Iris pigment epithelial cell (primary cell): ENCODE measurements at regions not wholly inside any gene's neighbourhood (a gene's known extent, or its start where the extent isn't known, plus 50 kb on each side); places are given as distances from the start of the nearest gene placed in this dataset.

Experiments used
- DNase-seq: peaks from one replicate; pipeline ENCODE4 v3.0.0-alpha.2; 2011; ENCODE audit warnings: low read depth

DNA sequence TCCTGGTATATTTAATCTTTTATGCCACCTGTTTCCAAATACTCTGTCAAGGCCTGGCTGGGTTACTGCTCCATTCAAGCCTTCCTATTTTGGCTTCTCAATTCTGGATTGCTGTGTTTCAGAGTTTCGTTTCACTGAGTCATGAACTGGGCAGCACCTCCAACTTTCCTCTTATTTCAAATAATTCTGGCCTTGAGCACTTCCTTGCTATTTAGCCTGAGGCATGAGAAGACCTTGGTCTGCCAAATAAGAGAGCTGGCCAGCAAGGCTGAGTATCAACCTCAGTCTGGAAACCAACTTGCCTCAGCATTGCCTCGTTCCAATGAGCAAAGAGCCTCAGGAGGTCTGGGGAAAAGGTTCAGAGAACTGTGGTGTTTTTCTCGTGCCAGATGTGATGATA, 66.6 kb downstream of the TNFAIP3 start:
- peak; percentile 87 for DNase-seq

DNA sequence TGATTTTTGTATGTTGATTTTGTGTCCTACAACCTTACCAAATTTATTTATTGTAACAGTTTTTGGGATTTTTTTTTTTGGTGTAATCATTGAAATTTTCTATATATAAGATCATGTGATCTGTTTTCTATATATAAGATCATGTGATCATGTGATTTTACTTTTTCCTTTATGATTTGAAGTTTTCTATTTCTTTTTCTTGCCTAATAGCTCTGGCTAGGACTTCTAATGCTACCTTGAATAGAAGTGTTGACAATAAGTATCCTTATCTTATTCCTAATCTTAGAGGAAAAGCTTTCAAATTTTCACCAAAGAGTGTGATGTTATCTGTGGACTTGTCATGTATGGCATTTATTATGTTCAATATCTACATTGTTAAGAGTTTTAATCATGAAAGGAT, 69.7 kb downstream of the TNFAIP3 start:
- DNase-seq, result no peak

DNA sequence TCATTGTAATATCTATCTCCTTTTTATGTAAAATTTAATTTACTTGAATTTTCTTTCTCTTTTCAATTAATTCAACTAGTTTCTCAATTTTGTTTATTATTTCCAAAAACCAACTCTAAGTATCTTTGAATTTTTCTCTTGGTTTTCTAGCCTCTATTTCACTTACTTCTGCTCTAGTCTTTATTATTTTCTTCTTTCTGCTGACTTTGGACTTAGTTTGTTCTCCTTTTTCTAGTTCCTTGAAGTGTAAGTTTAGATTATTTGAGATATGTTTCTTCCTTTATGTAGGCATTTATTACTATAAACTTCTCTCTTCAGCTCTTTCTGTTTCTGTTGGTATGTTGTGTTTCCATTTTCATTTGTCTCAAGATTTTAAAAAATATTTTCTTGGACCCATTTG, 70.8 kb downstream of the TNFAIP3 start:
- DNase-seq, result no peak

DNA sequence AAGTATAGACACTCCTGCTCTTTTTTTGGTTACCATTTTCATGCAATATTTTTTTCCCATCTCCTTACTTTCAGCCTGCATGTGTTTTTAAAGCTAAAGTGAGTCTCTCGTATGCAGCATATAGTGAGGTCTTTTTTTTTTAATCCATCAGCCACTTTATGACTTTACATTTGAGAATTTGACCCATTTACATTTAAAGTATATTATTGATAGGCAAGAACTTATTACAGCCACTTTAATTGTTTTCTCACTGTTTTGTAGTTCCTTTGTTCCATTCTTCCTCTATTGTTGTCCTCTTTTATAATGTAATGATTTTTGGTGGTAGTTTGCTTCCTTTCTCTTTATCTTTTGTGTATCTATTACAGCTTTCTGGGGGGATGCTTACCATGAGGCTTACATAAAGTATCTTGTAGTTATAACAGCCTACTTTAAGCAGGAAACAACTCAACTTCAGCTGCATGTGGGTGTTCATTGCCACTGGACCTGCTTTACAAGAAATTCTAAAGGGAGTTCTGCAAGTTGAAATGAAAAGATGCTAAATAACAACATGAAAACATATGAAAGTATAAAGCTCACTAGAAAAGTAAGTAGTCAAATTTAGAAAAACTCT, 71.8 kb downstream of the TNFAIP3 start:
- DNase-seq, result no peak

DNA sequence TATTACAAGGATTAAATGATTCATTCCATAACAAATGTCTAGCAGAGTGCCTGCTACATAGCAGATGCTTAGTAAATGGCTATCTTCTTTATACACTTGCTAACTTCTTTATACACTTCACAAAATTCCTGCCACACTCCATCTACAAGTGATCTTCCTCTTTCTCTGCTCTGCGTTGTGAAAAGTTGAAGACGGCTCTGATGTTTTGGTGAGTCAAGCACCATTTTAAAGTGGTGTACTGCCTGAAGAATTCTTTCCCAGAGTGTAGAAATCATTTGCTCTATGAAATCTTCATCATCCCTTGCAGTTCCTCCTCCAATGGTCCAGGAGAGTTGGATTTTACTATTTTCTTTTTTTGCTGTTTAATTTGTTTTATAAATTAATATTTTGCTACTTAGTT, 74.9 kb downstream of the TNFAIP3 start:
- DNase-seq, result no peak

DNA sequence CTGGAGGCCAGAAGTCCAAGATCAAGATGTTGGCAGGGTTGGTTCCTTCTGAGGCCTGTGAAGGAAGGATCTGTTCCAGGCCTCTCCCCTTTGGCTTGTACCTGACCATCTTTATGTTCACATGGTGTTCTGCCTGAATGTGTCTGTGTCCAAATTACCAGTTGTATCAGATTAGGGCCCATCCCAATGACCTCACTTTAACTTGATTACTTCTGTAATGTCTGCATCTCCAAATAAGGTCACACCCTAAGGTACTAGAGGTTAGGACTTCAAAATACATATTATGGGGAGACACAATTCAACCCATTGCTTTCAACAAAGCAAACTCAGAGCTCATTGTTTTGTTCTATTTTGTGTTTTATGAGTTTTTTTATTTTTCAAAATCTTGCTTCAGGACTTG, 75.7 kb downstream of the TNFAIP3 start:
- no peak for DNase-seq

DNA sequence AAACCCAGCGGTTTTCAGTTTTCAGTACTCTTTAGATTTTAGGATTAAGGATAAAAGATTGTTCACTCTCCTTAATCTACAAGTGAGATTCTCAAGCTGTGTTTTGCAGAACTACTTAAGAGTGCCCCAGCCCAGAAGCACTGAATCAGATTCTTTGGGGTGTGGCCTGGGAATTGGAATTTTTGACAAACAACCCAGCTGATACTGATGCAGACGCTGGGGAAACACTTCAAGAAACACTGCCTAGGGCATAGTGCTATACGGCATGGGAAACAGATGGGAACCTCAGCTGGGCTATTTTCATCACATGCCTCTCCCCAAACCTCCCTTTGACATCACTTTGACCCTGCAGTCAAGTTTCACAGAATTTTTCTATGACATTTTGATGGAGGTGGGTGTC, 77.3 kb downstream of the TNFAIP3 start:
- DNase-seq, result peak; percentile 20

DNA sequence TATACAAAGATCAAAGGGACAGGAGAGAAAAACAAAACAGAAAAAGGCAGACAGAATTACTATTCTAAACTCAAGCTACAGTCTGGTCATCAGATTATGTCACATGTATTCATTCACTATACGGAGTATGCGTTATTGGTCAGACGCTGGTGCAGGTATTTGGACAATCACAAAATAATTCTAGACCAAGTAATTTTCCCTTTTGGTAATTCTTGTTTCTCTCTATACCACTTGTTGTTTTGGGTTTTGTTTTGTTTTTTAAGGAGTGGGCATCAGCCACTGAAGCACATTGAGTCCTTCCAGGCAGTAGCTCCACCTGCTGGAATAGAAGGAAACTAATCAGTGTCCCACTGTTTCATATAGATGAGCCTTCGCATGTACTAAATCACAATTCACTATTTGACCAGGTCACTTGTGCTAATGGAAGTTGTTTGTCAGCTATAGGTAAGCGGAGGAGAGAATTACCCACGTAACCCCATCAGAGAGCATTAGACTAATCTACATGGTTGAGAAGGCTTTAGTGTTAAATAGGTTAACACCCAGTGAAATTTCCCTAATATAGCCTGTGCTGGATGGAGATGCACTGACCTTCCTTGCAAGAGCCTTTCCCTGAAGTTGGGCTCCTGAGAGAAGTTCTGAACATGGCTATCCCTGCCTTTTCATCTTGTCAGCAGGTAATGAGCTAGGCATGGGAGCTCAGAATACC, 77.9 kb downstream of the TNFAIP3 start:
- peak; percentile 48 for DNase-seq

DNA sequence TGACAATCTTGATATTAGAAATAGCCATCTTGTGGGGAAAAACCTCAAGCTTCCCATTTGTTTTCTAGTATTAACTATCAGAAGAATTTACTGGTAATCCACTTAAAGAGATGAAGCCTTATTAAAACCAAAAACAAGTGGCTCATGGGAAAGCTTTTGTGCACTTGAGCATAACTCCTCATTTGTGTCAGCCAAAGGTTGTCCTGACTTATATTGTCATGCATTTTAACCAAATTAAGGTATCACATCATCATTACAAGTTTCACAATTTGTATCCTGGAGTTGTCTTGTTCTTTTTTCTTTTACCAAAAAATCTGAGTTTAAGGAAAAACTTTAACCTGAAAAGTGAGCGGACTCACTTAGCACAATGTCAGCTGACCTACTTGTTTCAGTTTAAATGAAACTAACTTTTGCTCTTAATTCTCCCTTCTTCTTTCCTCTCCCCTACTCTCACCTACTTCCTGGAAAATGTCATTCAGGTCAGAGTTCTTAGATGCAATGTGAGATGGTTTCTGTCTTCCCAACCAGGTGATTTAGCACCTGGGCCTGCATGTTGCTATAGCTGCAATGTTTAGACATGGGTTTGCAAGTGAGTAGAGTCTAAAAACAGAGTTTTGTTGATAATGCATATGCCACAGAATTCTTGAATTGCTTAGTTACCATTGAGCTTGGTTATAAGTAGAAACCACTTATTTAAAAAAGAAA, 82.8 kb downstream of the TNFAIP3 start:
- DNase-seq, result no peak

DNA sequence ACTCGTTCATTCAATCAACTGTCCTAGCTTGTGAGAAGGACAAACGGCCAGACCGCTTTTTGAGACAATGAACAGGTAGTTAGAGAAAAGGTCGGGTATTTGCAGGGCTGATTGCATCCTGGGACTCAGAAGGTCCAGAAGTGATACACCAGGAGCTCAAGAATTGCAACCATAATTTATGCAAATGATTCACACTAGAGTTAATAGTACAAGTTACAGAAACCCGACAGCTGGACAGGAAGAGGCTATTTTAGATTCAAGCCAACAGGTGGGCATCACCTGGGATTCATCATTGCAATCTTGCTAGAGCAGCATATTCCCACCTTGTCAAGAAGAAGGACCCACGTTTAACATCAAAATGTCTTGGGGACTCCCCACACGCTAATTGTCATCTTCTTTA, 83.5 kb downstream of the TNFAIP3 start:
- DNase-seq, result no peak

DNA sequence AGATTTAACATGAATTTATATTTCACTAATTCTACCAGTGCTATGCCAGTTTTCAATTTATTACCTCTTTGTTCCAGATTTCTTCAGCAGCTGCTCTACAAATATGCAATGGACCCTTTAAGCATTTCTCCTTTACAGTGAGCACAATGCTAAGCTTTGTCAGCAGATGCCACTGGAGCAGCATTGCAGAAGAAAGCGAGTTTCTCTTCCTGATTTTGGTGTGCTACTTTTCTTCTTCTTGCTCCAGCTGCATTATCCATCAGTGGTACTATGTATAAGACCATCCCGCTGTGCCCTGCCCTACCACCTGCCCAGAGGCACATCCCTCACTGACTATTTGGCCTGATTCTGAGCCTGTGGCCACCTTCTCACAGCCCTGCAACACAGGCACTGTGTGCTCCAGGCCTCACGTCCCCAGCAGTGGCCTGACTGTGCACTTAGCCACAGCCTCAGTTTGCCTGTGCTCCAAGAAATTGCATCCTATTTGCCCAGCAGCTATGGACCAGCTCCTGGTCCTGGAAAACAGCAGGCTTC, 84.1 kb downstream of the TNFAIP3 start:
- no peak for DNase-seq

DNA sequence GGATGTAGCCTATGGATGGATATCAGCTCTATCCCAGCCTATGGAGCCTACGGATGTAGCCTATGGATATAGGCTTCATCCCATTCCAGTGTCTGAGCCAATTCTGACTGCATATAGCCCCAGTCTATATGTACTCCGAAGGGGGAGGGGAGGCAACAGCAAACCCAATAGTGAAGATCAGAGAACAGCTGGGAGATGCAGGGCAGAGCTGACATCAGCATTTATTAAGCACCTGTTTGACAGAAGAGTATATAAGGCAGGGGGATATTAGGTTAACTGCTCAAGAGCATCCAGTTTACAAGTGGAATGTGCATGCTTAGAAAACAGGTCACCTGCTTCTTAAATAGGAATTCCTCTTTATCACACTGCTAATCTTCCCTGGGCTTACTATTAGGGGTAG, 85.2 kb downstream of the TNFAIP3 start:
- no peak for DNase-seq

DNA sequence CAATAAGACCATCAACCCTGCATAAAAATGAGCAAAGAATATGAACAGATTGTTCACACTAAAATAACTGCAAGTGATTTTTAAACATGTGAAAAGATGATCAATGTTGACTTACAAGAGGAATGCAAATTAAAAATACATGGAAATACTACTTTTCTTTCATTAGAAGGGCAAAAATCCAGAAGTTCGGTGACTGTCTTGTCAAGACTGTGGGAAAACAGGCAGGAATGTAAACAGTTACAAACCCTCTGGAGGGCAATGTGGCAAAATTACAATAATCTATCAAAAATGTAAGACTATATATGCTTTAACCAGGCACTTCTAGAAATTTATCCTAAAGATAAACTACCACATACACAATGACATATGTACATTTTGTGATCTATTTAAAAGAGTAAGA, 86.7 kb downstream of the TNFAIP3 start:
- DNase-seq, result no peak

DNA sequence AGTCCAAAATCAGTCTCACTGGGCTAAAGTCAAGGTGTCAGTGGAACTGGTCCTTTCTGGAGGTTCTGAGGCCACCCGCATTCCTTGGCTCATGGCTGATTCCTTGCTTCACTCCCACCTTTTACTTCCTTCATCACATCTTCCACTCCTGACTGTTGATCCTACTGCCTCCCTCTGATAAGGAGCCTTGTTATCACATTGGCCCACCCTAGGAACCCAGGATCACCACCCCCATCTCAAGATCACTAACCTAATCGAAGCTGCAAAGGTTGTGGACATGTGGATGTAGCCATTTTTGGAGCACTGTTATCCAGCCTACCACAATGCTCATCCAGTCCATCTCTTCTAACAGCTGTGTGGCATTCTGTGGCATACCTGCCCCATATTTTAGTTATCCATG, 87.2 kb downstream of the TNFAIP3 start:
- DNase-seq, result no peak

DNA sequence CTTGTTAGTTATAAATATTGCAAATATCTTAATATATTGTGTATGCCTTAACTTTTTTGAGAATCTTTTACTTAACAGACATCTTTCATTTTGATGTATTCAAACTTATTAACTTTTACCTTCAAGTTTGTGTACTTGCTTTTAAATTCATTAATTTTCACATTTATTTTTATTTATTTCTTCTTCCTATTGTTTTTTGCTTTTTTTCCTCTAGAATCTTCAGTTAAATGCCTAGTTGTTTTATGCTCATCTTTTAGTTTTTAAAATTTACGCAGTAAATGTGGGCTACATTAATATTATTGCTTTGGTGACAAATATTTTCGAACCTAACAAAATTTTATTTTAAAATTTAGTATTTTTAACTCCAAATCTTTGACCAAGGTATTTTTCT, 89.0 kb downstream of the TNFAIP3 start:
- DNase-seq, result no peak

DNA sequence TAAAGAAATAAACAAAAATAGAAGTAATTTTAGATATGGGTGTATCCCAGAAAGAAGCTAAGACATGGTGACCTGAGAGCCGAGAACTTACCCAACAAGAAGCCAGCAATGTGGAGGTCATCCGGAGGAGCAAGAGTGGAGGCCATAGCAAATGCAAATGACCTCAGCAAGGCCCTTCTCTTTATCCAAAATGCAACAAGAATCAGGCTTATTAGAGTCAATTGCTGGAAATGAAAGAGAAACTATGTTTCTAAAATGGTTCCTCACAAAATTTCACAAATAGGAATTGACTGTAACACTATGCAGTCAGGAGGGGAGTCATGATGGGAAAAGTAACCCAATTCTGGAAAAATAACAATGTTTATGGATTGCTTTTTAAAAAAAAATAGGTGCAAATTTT, 90.4 kb downstream of the TNFAIP3 start:
- DNase-seq, result no peak

DNA sequence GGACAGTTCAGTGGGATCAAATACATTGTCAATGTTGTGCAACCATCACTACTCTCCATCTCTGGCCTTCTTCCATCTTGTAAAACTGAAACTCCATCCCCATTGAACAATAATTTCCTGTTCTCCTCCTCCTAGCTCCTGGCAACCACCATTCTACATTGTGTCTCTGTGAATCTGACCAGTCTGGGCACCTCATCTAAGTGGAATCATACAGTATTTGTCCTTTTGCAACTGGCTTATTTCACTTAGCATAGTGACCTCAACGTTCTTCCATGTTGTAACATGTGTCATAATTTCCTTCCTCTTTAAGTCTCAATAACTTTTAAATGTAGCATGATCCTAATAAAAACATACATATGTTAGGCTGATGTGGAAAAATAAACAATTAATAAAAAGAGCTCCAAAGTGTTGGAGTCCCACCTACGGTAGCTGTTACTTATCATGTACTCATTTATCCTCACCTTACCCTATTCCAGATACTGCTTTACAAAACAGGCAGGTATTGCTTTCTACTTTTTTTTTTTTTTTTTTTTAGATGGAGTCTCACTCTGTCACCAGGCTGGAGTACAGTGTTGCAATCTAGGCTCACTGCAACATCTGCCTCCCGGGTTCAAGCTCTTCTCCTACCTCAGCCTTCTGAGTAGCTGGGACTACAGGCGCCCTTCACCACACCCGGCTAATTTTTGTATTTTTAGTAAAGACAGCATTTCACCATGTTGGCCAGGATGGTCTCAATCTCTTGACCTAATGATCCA, 91.9 kb downstream of the TNFAIP3 start:
- peak; percentile 50 for DNase-seq

DNA sequence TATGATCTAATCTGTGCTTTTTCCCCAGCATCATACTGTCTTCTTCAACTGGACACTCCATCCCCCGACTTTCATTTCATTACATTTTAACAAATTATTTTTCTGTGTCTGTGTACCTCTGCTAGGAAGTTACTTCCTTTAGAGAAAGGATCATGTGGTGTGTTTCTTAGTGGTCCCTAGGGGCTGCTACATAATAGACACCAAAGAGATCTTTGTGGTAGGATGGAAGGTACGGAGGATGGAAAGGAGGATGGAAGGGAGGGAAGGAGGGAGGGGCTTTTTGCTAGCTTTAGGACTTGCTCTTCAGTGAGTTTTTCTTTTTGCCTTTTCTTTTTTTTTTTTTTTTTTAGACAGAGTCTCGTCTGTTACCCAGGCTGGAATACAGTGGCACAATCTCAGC, 95.7 kb downstream of the TNFAIP3 start:
- no peak for DNase-seq

DNA sequence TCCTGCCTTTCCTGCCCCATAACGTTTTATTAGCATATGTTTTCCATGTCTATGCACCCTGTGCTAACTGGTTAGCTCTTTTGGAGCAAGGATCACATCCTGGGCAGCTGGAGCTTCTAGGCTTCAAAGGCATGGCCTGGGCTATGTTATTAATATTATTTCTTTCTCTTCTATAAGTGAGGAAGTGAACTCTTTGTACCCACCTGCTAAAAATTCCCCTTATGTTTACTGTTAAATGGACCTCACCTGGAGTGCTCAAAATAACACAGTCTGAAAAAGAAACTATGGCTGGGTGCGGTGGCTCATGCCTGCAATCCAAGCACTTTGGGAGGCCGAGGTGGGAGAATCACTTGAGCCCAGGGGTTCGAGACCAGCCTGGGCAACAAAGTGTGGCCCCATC, 97.8 kb downstream of the TNFAIP3 start:
- no peak for DNase-seq

DNA sequence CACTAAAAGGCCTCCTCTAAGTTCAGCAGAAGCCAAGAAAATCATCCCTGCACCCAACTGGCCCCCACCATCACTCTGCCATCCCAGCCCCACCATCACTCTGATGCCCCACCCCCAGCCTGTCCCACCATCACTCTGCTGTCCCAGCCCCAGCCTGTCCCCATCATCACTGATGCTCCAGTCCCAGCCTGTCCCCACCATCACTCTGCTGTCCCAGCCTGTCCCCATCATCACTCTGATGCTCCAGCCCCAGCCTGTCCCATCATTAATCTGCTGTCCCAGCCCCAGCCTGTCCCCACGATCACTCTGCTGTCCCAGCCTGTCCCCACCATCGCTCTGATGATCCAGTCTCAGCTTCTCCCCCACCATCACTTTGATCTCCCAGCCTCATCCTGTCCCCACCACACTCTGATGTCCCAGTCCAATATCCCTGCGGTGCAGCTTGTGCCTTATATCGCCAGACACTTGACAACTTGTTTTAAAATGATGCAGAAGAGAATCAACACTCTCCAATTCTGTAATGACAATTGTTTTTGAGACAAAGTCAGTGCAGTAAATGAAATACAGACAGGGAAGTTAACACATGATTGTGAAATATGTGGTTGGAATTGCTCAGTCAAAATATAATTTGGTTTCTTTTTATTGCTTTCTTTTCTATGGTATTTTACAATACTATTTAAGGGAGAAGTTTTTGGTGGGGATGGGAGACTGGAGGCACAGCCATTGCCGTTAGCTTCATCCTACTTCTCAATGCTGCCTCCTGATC, 100.8 kb downstream of the TNFAIP3 start:
- DNase-seq, result peak; percentile 49

DNA sequence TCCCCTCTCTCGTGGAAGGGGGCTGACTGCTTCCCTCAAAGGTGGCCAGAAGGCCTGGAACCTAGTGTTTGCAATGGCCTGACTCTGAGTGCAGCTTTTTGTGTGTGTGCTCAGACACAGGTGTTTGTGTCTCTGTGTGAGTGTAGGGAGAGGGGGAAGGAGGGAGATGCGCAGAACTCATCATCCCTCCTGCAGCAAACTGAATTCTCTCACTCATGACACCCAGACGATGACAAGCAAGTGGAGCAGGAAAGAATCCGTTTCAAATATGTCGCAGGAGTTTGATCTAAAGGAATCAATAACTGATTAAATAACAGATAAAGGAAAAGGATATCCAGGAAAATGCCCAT, 101.4 kb downstream of the TNFAIP3 start:
- DNase-seq, result no peak

DNA sequence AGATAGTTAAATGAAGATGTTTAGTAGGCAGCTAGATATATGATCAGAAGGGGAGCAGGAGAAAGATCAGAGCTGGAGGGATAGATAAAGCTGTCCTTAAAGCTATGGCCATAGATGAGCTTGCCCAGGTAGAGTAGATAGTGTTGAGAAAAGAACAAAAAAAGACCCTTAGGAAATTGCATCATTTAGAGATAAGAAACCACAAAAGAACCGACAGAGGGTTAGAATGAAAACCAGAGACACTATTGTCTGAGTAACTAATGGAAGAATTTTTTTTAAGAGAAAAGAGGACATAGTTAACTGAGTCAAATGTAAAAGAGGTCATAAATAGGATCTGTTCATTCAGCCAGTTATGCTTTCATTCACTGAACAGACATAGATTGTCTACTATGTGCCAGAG, 101.8 kb downstream of the TNFAIP3 start:
- peak; percentile 38 for DNase-seq
